ENCODE measurements at regions not wholly inside any gene's neighbourhood (a gene's known extent, or its start where the extent isn't known, plus 50 kb on each side); places are given as distances from the start of the nearest gene placed in this dataset.

DNA sequence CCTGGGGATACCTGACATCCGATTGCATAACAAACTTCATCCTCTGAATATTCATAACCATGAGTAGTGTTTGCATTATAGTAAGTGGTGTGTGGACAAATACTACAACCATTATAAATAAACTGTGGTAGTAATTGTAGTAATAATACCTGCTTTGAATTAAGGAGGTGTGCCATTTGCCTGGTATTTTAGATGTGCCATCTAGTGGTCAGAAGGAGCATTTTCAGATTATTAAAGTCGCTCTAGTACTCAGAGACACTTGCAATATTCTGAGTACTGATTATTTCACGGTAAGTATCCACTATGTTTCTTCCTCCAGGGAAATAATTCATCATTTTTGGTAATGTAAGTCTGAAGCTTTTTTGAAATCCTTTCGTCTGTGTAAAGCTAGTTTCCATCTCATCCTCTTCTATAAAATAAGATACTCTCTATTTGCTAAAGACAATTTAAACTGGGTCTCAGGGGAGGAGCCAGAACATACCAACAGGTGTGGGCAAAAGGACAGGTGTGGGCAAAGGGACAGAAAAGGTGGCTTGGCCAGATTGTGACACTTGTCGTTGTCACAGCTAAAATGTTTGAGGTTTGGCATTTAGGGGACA, 115.3 kb upstream of the WDR11 start:
- no peak overlapping the region for H3K27ac ChIP-seq
- TF ChIP-seq, protein P1, sequence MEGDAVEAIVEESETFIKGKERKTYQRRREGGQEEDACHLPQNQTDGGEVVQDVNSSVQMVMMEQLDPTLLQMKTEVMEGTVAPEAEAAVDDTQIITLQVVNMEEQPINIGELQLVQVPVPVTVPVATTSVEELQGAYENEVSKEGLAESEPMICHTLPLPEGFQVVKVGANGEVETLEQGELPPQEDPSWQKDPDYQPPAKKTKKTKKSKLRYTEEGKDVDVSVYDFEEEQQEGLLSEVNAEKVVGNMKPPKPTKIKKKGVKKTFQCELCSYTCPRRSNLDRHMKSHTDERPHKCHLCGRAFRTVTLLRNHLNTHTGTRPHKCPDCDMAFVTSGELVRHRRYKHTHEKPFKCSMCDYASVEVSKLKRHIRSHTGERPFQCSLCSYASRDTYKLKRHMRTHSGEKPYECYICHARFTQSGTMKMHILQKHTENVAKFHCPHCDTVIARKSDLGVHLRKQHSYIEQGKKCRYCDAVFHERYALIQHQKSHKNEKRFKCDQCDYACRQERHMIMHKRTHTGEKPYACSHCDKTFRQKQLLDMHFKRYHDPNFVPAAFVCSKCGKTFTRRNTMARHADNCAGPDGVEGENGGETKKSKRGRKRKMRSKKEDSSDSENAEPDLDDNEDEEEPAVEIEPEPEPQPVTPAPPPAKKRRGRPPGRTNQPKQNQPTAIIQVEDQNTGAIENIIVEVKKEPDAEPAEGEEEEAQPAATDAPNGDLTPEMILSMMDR (IDR thresholded peaks at IDR 0.05): peak; percentile 29
- H3K4me3 ChIP-seq: no peak overlapping the region
- no peak for DNase-seq (ENCODE audit: low spot score)

DNA sequence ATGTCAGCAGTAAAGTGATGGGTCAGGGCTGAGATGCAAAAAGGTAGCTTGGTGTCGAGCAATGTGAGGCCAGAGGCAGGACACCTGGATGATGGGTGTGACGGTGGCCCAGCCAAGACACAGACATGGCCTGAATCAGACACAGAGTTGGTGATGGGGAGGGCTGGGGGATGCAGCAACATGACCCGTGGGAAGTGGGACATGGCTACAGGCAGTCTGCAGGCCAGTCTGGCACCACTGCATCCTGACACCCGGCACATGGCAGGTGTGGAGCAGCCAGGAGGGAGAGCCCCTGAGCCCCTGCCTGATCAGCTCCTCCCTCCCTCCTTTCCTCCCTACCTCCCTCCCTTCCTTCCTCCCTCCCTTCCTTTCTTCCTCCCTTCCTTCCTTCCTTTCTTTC, 114.8 kb upstream of the WDR11 start:
- H3K4me3 ChIP-seq: no peak overlapping the region
- TF ChIP-seq, protein P1 (IDR thresholded peaks at IDR 0.05): no peak

DNA sequence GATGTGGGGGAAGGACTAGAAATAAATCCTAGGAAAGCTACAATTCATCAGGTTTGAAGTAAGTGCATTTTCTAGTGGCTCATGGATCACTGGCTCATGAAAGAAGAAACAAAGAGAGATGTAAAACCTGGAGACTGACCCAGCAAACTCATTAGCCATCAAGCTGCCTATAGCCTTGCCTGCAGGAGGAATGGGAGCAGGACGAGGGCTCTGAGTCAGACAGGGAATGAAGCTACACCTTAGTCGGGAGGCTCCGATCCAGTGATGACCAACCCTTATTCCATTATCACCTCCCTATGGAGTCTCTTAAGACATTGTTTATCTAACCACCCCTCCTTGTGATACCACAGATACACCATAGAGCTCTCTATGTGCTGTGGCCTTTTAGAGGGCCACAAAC, 112.5 kb upstream of the WDR11 start:
- DNase-seq (ENCODE audit: low spot score): no peak
- Histone ChIP-seq H3K27ac (no peak overlapping the region), H3K4me3 (no peak overlapping the region)
- TF ChIP-seq, protein P1 (IDR thresholded peaks at IDR 0.05): no peak

More for the DNA sequence above, 114.8 kb upstream of the WDR11 start:
- H3K27ac ChIP-seq: no peak overlapping the region
- no peak for DNase-seq (ENCODE audit: low spot score)

DNA sequence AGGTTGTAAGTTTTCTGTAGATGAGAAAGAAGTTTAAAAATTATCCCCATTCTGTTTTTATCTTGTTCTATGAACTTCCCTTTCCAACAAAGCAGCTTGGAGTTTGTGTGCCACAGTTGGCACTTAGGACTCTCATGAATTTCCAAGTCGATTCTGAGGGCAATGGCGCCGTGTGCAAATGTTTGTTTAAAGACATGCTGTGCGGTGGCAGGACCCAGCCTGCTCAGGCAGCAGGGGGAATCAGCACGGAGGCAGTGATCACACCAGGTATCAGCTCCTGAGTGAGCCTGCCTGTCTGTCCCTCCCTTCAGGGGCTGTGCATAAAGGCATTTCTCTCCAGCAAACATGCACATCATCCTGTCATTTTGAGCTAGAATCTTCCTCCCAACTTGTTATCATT, 109.8 kb upstream of the WDR11 start:
- TF ChIP-seq, protein P1 (IDR thresholded peaks at IDR 0.05): no peak
- no peak for DNase-seq (ENCODE audit: low spot score)
- no peak overlapping the region for H3K4me3 ChIP-seq
- no peak overlapping the region for H3K27ac ChIP-seq

DNA sequence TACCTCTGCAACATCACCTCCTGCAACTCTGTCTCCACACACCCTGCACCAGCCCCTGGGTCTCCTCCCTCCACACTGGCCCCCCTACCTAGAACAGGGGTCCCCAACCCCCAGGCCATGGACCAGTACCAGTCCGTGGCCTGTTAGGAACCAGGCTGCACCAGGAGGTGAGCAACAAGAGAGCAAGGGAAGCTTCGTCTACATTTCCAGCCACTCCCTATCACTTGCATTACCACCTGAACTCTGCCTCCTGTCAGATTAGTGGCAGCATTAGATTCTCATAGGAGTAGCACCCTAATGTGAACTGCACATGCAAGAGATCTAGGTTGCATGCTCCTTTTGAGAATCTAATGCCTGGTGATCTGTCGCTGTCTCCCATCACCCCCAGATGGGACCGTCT, 108.8 kb upstream of the WDR11 start:
- Histone ChIP-seq H3K27ac (no peak overlapping the region), H3K4me3 (no peak overlapping the region)
- no peak for DNase-seq (ENCODE audit: low spot score)
- TF ChIP-seq, protein P1 (IDR thresholded peaks at IDR 0.05): no peak

DNA sequence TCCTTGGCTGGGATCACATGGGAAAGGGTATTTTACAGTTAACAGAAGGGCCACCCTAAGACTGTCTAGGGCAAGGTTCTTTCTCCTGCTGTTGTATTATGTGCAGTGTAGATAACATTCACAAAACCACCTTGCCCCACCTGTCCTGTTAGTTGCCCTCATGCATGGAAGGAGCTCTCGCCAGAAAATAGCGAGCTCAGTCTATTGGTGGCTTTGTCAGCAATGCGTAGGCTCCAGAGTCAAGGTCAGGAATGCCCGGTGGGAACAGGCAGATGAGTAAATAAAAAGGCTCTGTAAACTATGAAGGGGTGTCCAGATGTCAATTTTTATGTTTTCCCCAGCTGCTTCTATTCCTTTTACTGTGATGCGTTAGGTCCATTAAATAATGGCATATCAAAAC, 107.1 kb upstream of the WDR11 start:
- H3K4me3 ChIP-seq: no peak overlapping the region
- TF ChIP-seq, protein P1 (IDR thresholded peaks at IDR 0.05): no peak
- DNase-seq (ENCODE audit: low spot score): no peak
- no peak overlapping the region for H3K27ac ChIP-seq

DNA sequence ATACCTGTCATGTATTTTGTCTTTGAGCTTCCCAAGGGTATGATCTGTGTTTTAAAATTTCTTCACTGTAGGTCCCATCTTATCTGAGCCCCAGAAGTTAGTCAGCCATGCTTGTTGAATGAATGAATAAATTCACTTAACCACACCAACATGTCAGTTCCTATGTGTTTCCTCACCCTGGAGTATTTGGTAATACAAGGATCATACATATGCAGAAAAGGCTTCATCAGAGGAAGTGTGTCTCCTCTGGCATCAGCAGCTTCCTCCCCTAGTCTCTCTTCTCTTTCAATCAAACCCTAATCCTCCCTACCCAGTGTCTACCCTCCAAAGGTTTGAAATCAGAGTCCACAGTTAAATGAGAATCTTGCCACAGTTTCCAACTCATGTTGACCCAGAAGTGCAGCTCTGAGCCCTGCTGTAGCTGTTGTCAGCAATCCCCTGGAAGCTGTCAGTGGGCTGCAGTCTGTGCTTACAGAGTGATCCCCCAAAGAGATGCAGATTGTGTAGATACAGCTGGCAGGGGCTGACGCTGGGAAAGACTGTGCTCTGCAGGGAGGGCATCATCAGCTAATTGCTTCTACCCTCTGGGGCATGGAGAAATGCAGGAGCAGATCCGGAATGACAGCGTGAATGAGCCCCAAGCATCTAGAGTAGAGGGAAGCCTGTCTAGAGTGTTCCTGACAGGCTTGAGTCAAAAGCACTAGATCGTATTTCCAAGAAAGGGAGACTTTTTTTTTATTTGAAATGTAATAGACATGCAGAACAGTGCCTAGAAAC, 105.0 kb upstream of the WDR11 start:
- TF ChIP-seq, protein P1 (IDR thresholded peaks at IDR 0.05): no peak
- no peak for DNase-seq (ENCODE audit: low spot score)
- H3K27ac ChIP-seq: no peak overlapping the region
- no peak overlapping the region for H3K4me3 ChIP-seq

Measured in coronary artery (tissue), 2 donors.